Kidney (tissue), 13 donors: ENCODE measurements at regions not wholly inside any gene's neighbourhood (a gene's known extent, or its start where the extent isn't known, plus 50 kb on each side); places are given as distances from the start of the nearest gene placed in this dataset.

Experiments used
- DNase-seq, 5 donors: peaks; one replicate each; pipeline ENCODE4 v3.0.0-alpha.2; 2013 to 2020
- FAIRE-seq: peaks from 2 replicates; lab custom pipeline; 2012; peaks lifted over from hg19 to GRCh38; lab: Jason Lieb, UNC
- H3K27ac ChIP-seq, 2 donors: one replicate each; pipeline ENCODE4 v1.7.0; 2013; ENCODE audit warnings: low read depth in 2 of 2, low read length in 2 of 2, inconsistent platforms in 1 of 2
- H3K27me3 ChIP-seq: one replicate; pipeline ENCODE4 v1.7.1; 2013; ENCODE audit warnings: low read length, inconsistent platforms; ENCODE audit not compliant: control insufficient read depth, insufficient read depth
- H3K36me3 ChIP-seq, 3 donors: one replicate each; pipeline versions ENCODE4 v1.7.0 to v1.7.1; 2013; ENCODE audit warnings: low read length in 3 of 3, control low read depth in 1 of 3, inconsistent platforms in 1 of 3; ENCODE audit not compliant: insufficient read depth in 3 of 3, control insufficient read depth in 2 of 3
- H3K4me1 ChIP-seq, 3 donors: one replicate each; pipeline versions ENCODE4 v1.7.0 to v1.7.1; 2013; ENCODE audit warnings: low read length in 3 of 3, inconsistent platforms in 1 of 3, low read depth in 1 of 3; ENCODE audit not compliant: control insufficient read depth in 2 of 3, insufficient read depth in 2 of 3
- H3K4me3 ChIP-seq, 3 donors: one replicate each; pipeline versions ENCODE4 v1.7.0 to v1.8.1; 2013; ENCODE audit warnings: low read length in 3 of 3, control low read depth in 1 of 3, inconsistent platforms in 1 of 3
- H3K9ac ChIP-seq, 3 donors: one replicate each; pipeline versions ENCODE4 v1.7.0 to v1.7.1; 2013; ENCODE audit warnings: low read length in 3 of 3, control low read depth in 1 of 3, inconsistent platforms in 1 of 3
- H3K9me3 ChIP-seq, 3 donors: one replicate each; pipeline versions ENCODE4 v1.7.0 to v1.7.1; 2013; ENCODE audit warnings: low read length in 3 of 3, control low read depth in 1 of 3, inconsistent platforms in 1 of 3; ENCODE audit not compliant: control insufficient read depth in 2 of 3, insufficient read depth in 1 of 3
- intact Hi-C: fragments of 100-400 bp; cut with DNase I; formaldehyde crosslinking; loops from one replicate; pipeline ENCODE4 v1.11.1; 2022
- TF ChIP-seq, protein P1 (sequence below): IDR thresholded peaks from 3 replicates; pipeline ENCODE4 v1.5.1; 2012; ENCODE audit warnings: mild to moderate bottlenecking, moderate library complexity, borderline replicate concordance; ENCODE audit not compliant: insufficient read depth; ENCODE audit errors: extremely low read depth
- donor health status: control.
- donor health status: control.
- donor health status: control.
- donor health status: control.
- donor health status: control.
- donor health status: DM: yes; HTN: yes; CAD: no.
- donor health status: Normal renal cell carcinoma (clear cell type).

GRCh38 chr17:69814031-69814430, 261.0 kb upstream of the KCNJ16 start:
- H3K9ac ChIP-seq, result no peak overlapping the region
- no peaks in the 10 kb centered on the region for H3K4me1 ChIP-seq
- TF ChIP-seq, protein P1, sequence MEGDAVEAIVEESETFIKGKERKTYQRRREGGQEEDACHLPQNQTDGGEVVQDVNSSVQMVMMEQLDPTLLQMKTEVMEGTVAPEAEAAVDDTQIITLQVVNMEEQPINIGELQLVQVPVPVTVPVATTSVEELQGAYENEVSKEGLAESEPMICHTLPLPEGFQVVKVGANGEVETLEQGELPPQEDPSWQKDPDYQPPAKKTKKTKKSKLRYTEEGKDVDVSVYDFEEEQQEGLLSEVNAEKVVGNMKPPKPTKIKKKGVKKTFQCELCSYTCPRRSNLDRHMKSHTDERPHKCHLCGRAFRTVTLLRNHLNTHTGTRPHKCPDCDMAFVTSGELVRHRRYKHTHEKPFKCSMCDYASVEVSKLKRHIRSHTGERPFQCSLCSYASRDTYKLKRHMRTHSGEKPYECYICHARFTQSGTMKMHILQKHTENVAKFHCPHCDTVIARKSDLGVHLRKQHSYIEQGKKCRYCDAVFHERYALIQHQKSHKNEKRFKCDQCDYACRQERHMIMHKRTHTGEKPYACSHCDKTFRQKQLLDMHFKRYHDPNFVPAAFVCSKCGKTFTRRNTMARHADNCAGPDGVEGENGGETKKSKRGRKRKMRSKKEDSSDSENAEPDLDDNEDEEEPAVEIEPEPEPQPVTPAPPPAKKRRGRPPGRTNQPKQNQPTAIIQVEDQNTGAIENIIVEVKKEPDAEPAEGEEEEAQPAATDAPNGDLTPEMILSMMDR, result no peak
- intact Hi-C loops, result no loop called here
- no peak overlapping the region for H3K27ac ChIP-seq
- no peaks in the 10 kb centered on the region for H3K36me3 ChIP-seq
- no peak for FAIRE-seq
- no peaks in the 10 kb centered on the region for H3K27me3 ChIP-seq
- H3K9me3 ChIP-seq, result no peaks in the 10 kb centered on the region
- DNase-seq, result no peak
- H3K4me3 ChIP-seq, result no peak overlapping the region

- Histone ChIP-seq H3K27me3 (no peaks in the 10 kb centered on the region), H3K9me3 (no peaks in the 10 kb centered on the region), H3K9ac (no peak overlapping the region), H3K4me1 (peaks cover 0 to 6% (median 3%) of the 10 kb centered on the region in 3 donors), H3K4me3 (no peak overlapping the region), H3K36me3 (no peaks in the 10 kb centered on the region), H3K27ac (no peak overlapping the region)
- DNase-seq (no peak), FAIRE-seq (no peak)
- TF ChIP-seq, protein P1, result no peak
- intact Hi-C loops, result no loop called here
Observed at GRCh38 chr17:69815406-69815805, 259.6 kb upstream of the KCNJ16 start.

GRCh38 chr17:69818467-69818866, 256.6 kb upstream of the KCNJ16 start:
- Histone ChIP-seq H3K27me3 (no peaks in the 10 kb centered on the region), H3K4me3 (no peak overlapping the region), H3K36me3 (no peaks in the 10 kb centered on the region), H3K27ac (no peak overlapping the region), H3K4me1 (peaks cover 0 to 6% (median 3%) of the 10 kb centered on the region in 3 donors), H3K9me3 (no peaks in the 10 kb centered on the region), H3K9ac (no peak overlapping the region)
- TF ChIP-seq, protein P1, result no peak
- no peak for DNase-seq
- intact Hi-C loops, result no loop called here
- no peak for FAIRE-seq
